GM19035 (cell line): ENCODE measurements at regions not wholly inside any gene's neighbourhood (a gene's known extent, or its start where the extent isn't known, plus 50 kb on each side); places are given as distances from the start of the nearest gene placed in this dataset.

ENCODE experiments used
- ATAC-seq: cut with Tn5 transposase; IDR thresholded peaks from one replicate; pipeline ENCODE4 v1.9.1; 2021; ENCODE audit not compliant: unreplicated experiment

DNA sequence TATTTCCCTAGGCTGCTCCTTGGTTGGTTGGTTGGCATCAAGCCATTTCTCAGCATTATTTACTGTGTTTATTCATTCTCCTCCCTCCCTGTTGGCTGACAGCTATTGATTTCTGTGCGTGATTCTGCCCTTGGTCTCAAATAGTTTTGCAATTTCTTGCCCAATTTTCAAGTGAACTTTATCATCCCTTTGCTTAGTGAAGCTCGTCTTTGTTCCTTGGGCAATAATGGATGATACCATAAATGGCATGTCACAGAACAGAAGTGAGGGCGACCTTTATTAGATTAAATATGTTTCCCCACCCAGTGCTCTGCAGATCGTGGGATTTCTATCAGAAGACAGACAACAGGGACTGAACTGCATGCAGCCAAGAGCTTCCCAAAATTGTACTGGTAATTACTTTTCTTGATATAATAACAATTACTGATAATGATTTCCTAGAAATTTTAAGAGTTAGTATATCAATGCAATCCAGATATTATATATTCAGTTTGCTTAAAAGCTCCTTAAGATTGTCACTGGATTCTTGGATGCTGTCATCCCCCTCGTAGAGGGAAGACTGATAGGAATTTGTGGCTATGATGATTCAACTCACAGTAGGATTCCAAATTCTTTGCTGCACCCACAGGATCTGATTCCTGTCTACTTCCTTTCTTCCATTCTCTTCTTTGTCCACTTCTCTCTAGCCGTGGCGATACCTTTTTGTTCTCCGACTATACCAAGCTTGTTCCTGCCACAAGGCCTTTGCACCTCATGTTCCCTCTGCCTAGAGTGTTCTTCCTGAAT is 122.1 kb upstream of the KAZN start:
- ATAC-seq, result no peak

GRCh38 chr1:14478120-14478519 is 120.4 kb upstream of the KAZN start:
- ATAC-seq, result no peak

DNA sequence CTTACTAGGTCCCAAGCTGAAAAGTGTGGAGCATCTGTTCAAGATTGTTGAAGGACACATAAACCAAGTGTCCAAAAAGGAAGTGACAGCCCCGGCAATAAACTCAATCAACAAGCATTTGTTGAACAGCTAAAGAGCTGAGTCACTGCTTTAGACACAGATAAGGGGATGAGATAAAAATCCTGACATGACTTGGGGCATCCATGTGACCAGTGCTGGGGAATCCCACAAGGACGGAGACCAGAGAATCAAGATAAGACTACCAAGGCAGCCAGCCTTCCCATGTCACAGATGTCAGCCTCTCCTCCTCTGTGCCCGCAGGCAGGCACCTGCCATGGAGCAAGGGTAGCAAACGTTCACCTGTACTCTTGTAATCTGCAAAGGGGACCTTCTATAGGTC is 118.6 kb upstream of the KAZN start:
- no peak for ATAC-seq

DNA sequence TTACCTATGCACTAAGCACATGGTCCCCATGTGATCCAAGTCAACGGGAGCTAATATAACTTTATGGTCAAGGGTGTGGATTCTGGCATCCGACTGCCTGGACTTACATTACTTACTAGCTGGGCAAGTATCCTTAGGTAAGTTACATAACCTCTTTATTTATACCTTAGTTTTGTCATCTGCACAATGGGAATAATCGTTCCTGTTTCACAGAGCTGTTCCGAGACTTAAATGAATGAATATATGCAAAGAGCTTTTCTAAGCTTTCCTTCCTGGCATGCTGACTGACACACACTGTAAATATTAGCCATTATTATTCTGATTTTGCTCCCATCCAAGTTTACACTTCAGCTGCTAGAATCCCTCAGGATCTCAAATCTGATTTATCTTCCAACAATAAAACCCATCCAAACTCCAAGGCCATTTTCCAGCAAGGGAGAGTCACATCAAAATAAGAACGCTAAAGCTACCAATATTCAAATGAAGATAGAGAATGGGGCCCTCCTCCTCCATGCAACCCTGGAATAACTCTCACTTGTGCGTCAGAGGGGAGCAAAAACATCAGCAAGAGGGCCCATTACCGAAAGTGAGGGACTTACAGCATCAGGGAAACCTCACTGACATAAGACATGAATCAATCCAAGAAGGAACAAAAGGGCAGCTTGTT is 115.6 kb upstream of the KAZN start:
- no peak for ATAC-seq

GRCh38 chr1:14485285-14485684 is 113.2 kb upstream of the KAZN start:
- no peak for ATAC-seq

GRCh38 chr1:14486401-14487201 is 111.9 kb upstream of the KAZN start:
- ATAC-seq, result no peak

- no peak for ATAC-seq
These were observed 110.8 kb upstream of the KAZN start for GRCh38 chr1:14487671-14488070.

GRCh38 chr1:14494911-14495310 is 103.6 kb upstream of the KAZN start:
- no peak for ATAC-seq

DNA sequence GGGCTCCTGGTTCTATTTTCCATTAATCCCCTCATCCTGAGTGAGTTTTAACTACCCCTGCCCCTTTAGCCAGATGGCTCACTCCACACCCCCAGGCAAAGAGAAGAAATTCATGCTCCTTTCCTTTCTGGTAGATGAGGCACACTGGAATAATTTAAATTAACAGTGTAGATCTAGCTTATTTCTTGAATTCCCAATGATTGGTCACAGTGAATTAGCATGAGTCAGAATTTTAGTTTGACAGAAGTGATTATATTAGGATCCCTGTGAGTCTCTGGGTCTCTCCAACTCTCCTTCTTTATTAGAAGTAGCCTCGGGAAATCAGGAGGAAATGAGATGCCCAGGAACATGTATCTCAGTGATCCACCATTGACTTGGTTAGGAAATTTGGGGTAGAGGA is 103.1 kb upstream of the KAZN start:
- ATAC-seq, result no peak

GRCh38 chr1:14495996-14496395 is 102.5 kb upstream of the KAZN start:
- no peak for ATAC-seq

DNA sequence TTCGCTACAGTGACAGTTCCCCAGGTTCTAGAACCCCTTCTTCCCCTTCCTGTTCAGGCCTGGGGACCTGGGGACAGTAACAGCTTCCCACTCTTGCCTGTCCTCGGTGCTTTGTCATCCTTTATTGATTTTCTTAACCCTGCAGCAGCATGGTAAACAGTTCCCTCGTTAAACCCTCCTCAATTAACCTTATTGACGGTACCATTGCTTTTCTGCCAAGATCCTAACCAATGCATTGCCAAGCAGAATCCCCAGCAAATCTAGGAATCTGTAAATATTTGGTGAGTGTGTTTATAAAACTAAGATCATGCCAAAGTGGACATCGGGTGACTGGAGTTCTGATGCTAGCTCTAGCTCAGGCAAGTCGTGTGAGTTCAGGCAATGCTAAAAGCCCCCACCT is 99.6 kb upstream of the KAZN start:
- ATAC-seq, result no peak

- no peak for ATAC-seq
These were observed 99.0 kb upstream of the KAZN start for GRCh38 chr1:14499312-14500040.

DNA sequence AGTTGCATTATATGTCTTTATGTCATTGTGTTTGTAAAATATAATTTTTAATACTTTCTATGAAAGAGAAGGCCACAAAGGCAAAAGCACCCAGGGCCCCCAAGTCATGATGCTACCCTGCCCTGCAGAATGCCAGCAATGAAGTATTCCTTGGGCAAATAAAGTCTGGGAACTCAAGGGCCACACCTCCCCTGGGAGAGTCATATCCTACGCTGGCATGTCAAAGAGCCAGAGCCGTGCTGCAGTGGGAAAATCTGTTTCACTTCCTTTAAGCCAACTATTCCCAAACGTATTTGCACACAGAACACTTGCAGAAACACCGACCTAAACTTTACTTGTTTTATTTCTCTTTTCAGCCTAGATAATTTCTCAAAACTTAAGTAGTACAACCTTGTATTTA is 98.4 kb upstream of the KAZN start:
- no peak for ATAC-seq

DNA sequence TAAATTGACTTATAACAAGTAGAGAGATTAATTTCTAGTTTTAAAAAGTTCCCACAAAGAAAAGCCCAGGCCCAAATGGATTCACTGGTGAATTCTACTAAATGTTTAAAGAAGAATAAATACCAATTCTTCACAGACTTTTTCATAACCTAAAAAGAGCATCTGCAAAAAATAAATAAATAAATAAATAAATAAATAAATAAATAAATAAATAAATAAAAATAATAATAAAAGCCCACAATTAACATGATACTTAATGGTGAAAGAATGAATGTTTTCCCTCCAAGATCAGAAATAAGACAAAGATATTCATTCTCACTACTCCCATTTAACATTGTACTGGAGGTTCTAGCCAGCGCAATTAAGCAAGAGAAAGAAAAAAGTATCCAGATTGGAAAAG is 97.6 kb upstream of the KAZN start:
- no peak for ATAC-seq

- ATAC-seq, result no peak
These were observed 94.0 kb upstream of the KAZN start for GRCh38 chr1:14504517-14504916.

DNA sequence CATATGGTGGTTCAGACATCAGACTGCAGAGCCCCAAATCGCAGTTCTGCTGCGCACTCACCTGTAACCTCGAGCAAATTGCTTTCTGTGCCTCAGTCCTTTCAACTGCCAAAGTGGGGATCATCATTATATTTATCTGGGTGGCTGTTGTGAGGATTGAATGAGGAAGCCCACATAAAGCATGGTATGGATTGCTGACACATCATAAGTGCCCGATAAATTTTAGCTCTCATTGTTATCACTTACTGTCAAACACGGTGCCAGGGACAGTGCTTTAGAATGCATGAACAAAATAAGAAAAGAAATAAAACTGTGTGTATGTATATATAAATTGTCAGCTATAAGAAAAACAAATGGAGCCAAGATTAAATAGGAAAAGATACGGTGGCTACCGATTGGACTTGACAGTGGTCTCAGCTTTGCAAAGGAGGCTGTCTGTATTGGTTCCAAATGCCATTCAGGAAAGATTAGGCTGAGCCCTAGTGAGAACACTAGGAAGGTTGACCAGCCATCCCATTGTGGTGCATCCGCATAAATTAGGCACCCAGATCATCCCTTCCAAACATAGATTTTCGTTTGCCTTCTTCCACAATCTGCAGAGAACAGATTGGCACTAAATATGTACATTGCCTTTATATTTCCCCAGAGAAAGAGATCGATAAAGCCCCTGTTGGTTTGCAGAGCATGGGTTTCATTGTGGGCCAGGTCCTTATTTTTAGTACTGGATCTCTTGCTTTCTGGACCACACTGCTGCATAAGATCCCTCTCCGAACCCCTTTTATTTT is 91.8 kb upstream of the KAZN start:
- ATAC-seq, result no peak

GRCh38 chr1:14507262-14507661 is 91.2 kb upstream of the KAZN start:
- no peak for ATAC-seq

DNA sequence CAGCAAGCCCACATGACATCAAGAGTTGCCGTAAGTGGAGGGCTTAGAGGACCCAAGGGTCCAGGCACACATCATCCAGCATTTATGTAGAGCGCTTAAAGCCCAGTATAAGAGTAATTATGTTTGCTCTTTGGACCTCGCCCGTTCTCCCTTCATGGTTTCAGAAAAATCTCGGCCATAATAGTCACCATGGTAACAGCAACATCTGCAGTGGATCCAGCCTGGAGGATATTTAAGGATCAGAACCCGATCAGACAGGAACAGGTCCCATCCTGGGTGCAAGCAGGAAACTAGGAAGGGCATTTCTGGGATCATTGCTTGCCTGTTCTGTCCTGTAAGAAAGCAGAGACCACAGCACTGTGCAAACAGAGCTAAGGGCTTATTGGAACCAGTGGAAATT is 89.9 kb upstream of the KAZN start:
- ATAC-seq, result no peak

DNA sequence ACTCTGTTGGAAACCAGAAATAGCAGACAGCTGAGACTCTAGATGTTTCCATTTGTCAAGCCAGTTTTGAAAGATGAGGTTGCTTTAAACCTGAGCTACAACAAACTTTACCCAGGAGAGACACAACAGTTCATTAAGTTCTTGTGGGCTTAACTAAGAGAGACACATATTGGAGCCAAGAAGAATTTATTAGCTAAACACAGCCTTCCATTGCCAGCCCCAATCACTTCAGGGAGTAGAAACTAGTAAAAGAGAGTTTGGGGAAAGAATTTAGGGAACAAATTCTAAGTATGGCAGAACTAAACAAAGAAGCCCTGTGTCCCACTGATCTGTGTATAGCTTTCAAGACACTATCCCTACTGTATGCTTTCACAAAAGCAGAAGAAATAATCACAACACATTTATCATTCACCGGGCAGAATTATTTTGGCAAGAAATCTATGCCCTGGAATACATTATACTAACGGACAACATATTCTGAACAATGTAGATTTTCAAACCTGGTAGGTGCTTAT is 87.3 kb upstream of the KAZN start:
- ATAC-seq, result no peak
